Fibroblast of lung (primary cell): ENCODE measurements at regions not wholly inside any gene's neighbourhood (a gene's known extent, or its start where the extent isn't known, plus 50 kb on each side); places are given as distances from the start of the nearest gene placed in this dataset.

ENCODE experiments used
- DNase-seq, 2 donors: peaks; one replicate each; pipeline versions ENCODE4 v3.0.0 to v3.0.0-alpha.2; 2010; ENCODE audit warnings: low read depth in 2 of 2
- H2AFZ ChIP-seq: 2 replicates; pipeline ENCODE4 v1.5.1; 2012; ENCODE audit warnings: low read length, control low read depth, inconsistent platforms
- H3K27ac ChIP-seq: 2 replicates; pipeline ENCODE4 v1.5.1; 2011; ENCODE audit warnings: low read length, control low read depth; ENCODE audit not compliant: insufficient read depth
- H3K27me3 ChIP-seq: 2 replicates; pipeline ENCODE4 v1.5.1; 2011; ENCODE audit warnings: mild to moderate bottlenecking, low read length; ENCODE audit not compliant: control insufficient read depth, insufficient read depth
- H3K36me3 ChIP-seq: 2 replicates; pipeline ENCODE4 v1.5.1; 2011; ENCODE audit warnings: low read length; ENCODE audit not compliant: control insufficient read depth, insufficient read depth
- H3K4me1 ChIP-seq: 2 replicates; pipeline ENCODE4 v1.5.1; 2011; ENCODE audit warnings: low read length; ENCODE audit not compliant: control insufficient read depth, insufficient read depth; ENCODE audit errors: extremely low read depth
- H3K4me2 ChIP-seq: 2 replicates; pipeline ENCODE4 v1.5.1; 2011; ENCODE audit warnings: low read length, control low read depth; ENCODE audit not compliant: insufficient read depth; ENCODE audit errors: extremely low read depth
- H3K4me3 ChIP-seq, 4 experiments: fragments of 200-600 bp in 1 of 4; sonication (generic) in 1 of 4; replicated peaks in 1 of 4; 2 replicates each; pipeline ENCODE4 v1.5.1; 2011 to 2016; ENCODE audit warnings: low read length in 4 of 4, low read depth in 3 of 4, mild to moderate bottlenecking in 3 of 4, control low read depth in 2 of 4, inconsistent platforms in 1 of 4, mixed read lengths in 1 of 4; ENCODE audit not compliant: insufficient read depth in 1 of 4; ENCODE audit errors: control extremely low read depth in 1 of 4
- H3K79me2 ChIP-seq: 2 replicates; pipeline ENCODE4 v1.5.1; 2012; ENCODE audit warnings: mild to moderate bottlenecking, low read length, inconsistent platforms; ENCODE audit not compliant: control insufficient read depth, insufficient read depth
- H3K9ac ChIP-seq: 2 replicates; pipeline ENCODE4 v1.5.1; 2011; ENCODE audit warnings: mild to moderate bottlenecking, low read length, control low read depth; ENCODE audit not compliant: insufficient read depth
- H3K9me3 ChIP-seq: 2 replicates; pipeline ENCODE4 v1.5.1; 2012; ENCODE audit warnings: low read depth, low read length; ENCODE audit not compliant: control insufficient read depth, insufficient read depth
- H4K20me1 ChIP-seq: 2 replicates; pipeline ENCODE4 v1.5.1; 2011; ENCODE audit warnings: low read length; ENCODE audit not compliant: control insufficient read depth, insufficient read depth; ENCODE audit errors: extremely low read depth
- EZH2 ChIP-seq: IDR thresholded peaks from 2 replicates; pipeline ENCODE4 v1.5.1; 2012; ENCODE audit warnings: low read length, control low read depth, mild to moderate bottlenecking; ENCODE audit errors: missing control alignments
- TF ChIP-seq, protein P1 (sequence below), 2 donors: IDR thresholded peaks in 1 of 2; conservative IDR thresholded peaks in 1 of 2; 1 replicate in 1 of 2; 2 replicates in 1 of 2; pipeline ENCODE4 v1.5.1; 2011 to 2012; ENCODE audit warnings: low read length in 2 of 2, control low read depth in 1 of 2, inconsistent platforms in 1 of 2, low read depth in 1 of 2, mild to moderate bottlenecking in 1 of 2

DNA sequence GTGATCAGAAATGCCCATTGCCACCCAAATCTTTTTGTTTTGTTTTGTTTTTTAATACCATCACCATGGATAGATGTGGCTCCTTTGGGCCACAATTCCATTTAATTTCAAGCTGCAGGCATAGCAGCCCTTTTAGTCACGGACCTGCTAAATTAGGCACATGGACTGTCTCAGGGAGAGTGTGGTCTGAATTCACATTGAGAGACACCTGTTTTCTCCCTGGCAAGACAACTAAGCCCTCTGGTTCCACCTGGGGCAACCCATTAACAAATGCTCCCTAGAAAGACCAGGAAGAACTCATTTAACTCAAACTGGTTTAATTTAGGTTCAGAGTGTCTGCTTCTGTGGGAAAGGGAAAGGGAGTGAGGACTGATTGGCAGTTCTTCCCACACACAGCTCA, 88.2 kb upstream of the ANKRD1 start:
- H3K36me3 ChIP-seq = no peaks in the 10 kb centered on the region
- no peak overlapping the region for H3K9ac ChIP-seq
- H3K27ac ChIP-seq = no peak overlapping the region
- H2AFZ ChIP-seq = no peak overlapping the region
- no peaks in the 10 kb centered on the region for H3K27me3 ChIP-seq
- DNase-seq = no peak
- no peaks in the 10 kb centered on the region for H3K4me1 ChIP-seq
- H3K4me2 ChIP-seq = no peak overlapping the region
- no peaks in the 10 kb centered on the region for H3K9me3 ChIP-seq
- no peaks in the 10 kb centered on the region for H4K20me1 ChIP-seq
- H3K4me3 ChIP-seq = no peak overlapping the region
- TF ChIP-seq, protein P1, sequence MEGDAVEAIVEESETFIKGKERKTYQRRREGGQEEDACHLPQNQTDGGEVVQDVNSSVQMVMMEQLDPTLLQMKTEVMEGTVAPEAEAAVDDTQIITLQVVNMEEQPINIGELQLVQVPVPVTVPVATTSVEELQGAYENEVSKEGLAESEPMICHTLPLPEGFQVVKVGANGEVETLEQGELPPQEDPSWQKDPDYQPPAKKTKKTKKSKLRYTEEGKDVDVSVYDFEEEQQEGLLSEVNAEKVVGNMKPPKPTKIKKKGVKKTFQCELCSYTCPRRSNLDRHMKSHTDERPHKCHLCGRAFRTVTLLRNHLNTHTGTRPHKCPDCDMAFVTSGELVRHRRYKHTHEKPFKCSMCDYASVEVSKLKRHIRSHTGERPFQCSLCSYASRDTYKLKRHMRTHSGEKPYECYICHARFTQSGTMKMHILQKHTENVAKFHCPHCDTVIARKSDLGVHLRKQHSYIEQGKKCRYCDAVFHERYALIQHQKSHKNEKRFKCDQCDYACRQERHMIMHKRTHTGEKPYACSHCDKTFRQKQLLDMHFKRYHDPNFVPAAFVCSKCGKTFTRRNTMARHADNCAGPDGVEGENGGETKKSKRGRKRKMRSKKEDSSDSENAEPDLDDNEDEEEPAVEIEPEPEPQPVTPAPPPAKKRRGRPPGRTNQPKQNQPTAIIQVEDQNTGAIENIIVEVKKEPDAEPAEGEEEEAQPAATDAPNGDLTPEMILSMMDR (conservative IDR thresholded peaks at IDR 0.05 in 1 of 2, IDR thresholded peaks at IDR 0.05 in 1 of 2; ENCODE audit: low read depth in 1 of 2, low read length in 2 of 2) = no peak
- no peak for TF ChIP-seq EZH2
- no peaks in the 10 kb centered on the region for H3K79me2 ChIP-seq

DNA sequence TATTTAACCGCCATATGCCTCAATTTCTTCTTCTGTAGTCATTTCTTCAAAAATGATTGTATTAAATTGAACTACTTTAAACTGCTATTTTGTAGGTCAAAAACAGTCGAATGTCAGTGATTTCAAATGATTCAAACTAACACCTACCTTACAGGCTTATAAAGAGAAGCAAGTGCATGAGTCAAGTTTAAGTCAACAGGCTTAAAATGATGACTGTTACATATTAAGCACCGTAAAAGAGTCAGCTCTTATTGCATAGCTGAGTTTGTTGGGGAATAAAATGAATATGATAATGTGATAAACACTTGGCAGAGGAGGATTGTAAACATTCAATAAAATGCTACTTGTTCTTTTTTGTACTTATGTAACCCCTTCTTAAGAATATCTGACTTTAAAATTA, 90.1 kb upstream of the ANKRD1 start:
- H4K20me1 ChIP-seq = no peaks in the 10 kb centered on the region
- no peaks in the 10 kb centered on the region for H3K4me1 ChIP-seq
- no peak overlapping the region for H3K4me3 ChIP-seq
- H3K79me2 ChIP-seq = no peaks in the 10 kb centered on the region
- H2AFZ ChIP-seq = no peak overlapping the region
- no peaks in the 10 kb centered on the region for H3K36me3 ChIP-seq
- H3K9ac ChIP-seq = no peak overlapping the region
- no peak for DNase-seq
- H3K9me3 ChIP-seq = no peaks in the 10 kb centered on the region
- H3K27me3 ChIP-seq = no peaks in the 10 kb centered on the region
- no peak overlapping the region for H3K4me2 ChIP-seq
- no peak overlapping the region for H3K27ac ChIP-seq
- TF ChIP-seq, protein P1 (conservative IDR thresholded peaks at IDR 0.05 in 1 of 2, IDR thresholded peaks at IDR 0.05 in 1 of 2; ENCODE audit: low read depth in 1 of 2, low read length in 2 of 2) = no peak
- TF ChIP-seq EZH2 = no peak

DNA sequence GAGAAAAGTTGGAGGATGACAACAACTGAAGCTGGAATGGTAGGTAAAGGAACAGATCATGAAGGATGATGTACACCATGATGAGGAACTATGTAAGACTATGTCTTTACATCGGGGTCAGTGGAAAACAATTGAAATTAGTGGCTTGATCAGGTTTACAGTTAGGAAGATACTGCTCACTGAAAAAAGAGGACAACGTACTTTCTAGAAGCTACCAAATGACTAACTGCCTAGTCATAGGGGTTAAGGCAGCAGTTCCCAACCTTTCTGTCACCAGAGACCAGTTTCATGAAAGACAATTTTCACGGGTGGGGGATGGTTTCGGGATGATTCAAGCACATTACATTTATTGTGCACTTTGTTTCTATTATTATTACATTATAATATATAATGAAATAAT, 91.6 kb upstream of the ANKRD1 start:
- Histone ChIP-seq H3K9me3 (no peaks in the 10 kb centered on the region), H3K79me2 (no peaks in the 10 kb centered on the region), H3K27me3 (no peaks in the 10 kb centered on the region), H4K20me1 (no peaks in the 10 kb centered on the region), H3K4me1 (no peaks in the 10 kb centered on the region), H2AFZ (no peak overlapping the region), H3K36me3 (no peaks in the 10 kb centered on the region), H3K4me3 (no peak overlapping the region), H3K4me2 (no peak overlapping the region), H3K27ac (no peak overlapping the region), H3K9ac (no peak overlapping the region)
- no peak for TF ChIP-seq EZH2
- TF ChIP-seq, protein P1 (conservative IDR thresholded peaks at IDR 0.05 in 1 of 2, IDR thresholded peaks at IDR 0.05 in 1 of 2; ENCODE audit: low read depth in 1 of 2, low read length in 2 of 2) = no peak
- DNase-seq = no peak
